RPMI7951 (cell line): ENCODE measurements at regions not wholly inside any gene's neighbourhood (a gene's known extent, or its start where the extent isn't known, plus 50 kb on each side); places are given as distances from the start of the nearest gene placed in this dataset.
"Not testable (repeated sequence)": the region's sequence is repeated elsewhere in the genome, so short reads cannot be mapped to it uniquely, and the experiment has no call there.

Source experiments
- DNase-seq: peaks from one replicate; pipeline ENCODE4 v3.0.0-alpha.2; 2012; ENCODE audit warnings: low read depth

DNA sequence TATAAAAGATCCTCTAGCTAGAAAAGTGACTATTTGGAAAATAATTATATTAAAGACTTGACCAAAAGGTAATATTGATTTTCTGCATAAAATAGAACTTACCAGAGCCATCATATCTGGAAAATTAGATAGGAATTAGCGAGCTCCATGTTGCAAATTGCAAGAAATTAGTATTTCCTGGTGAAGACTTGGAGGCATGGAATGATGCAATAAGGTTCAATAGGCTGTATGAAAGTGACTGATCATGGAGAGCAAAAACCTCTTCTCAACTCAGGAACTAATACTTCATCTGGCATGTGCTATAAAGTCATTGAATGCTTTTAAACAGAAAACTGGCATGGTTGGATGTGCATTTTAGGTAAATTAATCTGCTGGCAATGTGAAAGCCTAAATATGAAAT, 66.3 kb upstream of the UFM1 start:
- no peak for DNase-seq

DNA sequence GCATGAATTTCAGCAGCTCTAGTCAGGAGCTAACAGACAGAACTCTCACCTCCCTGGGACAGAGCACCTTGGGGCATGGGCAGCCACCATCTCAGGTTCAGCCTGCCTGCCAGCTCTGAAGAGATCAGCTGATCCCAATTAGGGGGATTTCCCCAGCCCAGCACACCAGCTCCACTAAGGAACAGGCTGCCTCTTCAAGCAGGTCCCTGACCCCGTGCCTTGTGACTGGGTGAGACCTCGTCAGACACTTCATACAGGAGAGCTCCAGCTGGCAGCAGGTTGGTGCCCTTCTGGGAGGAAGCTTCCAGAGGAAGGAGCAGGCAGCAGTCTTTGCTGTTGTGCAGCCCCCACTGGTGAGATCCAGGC, 84.5 kb upstream of the UFM1 start:
- no peak for DNase-seq

DNA sequence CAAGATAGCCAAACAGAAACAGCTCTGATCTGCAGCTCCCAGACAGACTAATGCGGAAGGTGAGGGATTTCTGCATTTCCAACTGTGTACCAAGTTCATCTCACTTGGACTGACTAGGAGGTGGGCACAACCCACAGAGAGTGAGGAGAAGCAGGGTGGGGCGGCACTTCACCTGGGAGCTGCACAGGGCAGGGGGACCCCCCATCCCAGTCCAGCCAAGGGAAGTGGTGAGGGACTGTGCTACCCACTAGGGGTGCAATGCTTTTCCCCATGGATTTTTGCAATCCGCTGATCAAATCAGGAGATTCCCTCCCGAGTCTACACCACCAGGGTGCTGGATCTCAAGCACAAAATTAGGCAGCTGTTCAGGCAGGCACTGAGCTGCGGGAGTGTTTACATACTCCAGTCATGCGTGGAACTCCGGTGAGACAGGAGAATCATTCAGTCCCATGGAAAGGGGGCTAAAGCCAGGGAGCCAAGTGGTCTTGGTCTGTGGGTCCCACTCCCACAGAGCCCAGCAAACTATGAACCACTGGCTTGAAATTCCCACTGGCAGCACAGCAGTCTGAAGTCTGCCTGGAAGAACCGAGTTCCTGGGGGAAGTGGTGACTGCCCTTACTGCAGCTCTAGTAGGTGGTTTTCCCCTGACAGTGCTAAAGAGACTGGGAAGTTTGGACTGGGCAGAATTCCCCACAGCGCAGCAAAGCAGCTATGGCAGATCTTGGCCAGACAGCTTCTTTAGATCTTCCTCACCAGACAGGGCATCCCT, 85.1 kb upstream of the UFM1 start:
- no peak for DNase-seq

DNA sequence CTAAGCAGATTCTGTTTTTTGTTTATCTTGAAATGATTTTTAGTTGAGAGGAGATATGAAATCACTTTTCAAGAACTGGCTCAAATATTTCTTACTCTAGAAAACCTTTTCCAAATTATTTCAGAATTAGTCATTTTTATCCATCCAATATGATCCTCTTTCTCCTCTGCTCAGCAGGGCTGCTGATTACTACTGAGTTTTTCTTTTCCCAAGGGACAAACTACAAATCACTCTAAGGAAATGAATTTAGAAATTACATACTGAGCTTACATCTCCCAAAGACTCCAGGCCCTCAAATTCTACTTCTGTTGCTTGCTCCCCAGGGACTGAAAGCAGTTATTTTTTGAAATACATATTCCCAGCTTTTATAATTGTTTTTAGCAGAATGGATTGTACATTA, 87.4 kb upstream of the UFM1 start:
- no peak for DNase-seq

DNA sequence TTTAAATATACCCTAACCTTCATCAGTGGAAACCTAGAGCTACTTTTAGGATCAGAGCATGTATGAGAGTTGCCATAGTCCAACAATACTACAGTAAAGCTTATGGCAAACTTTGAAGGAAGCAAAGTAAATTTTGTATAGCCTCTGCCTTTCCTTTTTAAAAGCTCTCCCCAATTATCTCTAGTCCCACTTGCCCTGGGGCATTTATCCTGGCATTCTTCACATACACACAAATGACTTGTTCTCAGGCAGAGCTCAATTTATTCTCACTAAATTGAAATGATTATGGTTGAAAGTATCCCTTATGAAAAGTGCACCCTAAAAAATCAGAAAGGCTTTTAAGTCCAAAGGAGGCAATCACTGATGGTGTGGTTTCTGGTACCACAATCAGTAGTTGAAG, 94.1 kb upstream of the UFM1 start:
- no peak for DNase-seq

DNA sequence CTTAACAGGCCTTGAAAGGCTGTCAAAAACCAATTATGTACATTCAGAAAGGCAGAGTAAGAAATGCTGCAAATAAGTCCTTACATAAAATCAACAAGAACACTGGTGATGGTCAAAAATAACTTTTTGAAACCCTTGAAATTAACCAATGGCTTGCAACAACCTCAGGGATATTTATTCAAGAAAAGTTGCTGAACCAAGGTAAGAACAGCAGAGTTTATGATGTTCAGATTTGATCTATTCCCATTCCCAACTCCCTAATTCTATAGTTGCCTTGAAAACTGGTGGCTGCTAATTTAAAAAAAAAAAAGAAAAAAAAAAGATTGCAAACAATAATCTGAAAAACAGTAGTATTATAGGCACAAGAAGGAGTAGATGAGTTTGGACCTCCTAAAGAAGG, 109.8 kb upstream of the UFM1 start:
- DNase-seq = no peak

DNA sequence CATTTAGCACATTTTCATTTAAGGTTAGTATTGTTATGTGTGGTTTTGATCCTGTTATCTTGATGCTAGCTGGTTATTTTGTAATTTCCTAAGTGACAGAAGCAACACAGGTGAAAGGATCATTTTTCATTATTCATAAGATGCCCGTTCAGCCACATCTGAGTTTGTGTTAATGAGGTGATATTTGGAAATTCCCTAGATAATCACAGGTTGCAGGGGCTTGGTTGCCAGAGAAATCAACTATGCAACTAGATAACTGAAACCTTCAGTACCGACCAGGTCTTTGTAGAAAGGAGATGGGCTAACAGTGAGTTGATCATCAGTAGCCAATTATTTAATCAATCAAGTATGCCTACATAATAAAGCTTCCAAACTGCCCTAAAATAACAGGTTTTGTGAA, 121.3 kb upstream of the UFM1 start:
- DNase-seq = no peak

DNA sequence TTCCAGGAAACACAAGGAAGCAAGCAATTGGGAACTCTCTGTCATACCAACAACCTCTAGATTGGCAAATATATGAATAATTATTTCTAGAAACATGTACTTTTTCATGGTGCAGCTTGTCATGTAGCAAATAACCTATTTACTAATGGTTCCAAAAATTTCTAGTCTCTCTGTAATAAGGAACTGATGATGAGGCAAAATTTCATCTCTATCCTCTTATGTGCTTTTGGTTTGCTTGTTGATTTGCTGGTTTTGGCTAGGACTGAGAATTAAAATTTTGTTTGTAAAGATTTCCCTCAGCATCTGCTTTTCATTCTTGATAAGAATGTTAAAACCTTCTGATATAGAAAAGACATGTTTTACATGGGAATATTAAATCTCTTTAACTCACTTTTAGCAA, 123.2 kb upstream of the UFM1 start:
- no peak for DNase-seq

DNA sequence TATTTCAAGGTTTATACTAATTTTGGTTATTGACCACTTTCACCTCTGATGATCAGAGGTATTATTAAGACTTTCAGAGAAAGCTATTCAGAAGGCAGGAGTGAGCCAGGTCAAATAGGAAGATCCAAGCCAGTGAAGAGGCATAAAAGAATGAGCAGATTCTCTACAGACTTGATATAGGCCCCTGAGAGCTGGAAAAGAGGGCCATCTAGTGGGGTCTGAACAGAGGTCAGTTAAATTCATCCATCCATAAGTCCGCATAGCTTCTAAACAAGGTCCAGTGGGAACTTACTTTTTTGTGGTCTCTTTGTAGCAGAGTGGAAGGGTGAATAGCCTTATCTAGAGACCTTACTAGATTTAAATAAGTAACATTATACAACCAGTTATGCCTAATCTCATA, 126.6 kb upstream of the UFM1 start:
- peak; percentile 7 for DNase-seq

DNA sequence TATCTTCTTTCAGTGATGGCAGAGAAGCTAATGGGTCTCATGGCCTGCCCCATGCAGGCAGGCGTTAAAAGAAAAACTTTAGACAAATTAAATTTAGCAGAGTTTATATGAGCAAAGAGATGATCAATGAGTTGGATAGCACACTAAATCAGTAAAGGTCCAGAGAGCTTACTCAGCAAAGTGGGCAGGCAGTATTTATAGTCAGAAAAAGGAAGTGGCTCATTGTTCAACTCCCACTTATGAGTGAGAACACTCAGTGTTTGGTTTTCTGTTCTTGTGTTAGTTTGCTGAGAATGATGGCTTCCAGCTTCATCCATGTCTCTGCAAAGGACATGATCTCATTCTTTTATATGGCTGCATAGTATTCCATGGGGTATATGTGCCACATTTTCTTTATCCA, 128.5 kb upstream of the UFM1 start:
- DNase-seq = not testable (repeated sequence)

DNA sequence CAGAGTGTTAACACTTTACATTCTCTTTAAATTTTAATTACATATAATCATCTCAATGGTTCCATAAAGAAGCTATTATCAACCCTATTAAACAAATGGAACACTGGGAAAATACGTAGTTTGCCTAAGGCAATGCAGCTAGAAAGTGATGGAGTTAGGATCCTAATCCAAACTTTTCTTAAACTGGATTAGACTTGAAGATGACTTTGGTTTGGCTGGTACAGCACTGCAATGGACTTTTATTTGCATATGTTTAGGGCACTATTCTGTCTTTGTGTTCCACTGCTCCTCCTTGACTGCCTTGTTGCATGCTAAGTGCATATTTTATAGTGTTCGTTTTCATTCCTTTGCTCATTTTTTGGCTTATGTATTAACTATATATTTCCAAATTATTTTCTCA, 133.5 kb upstream of the UFM1 start:
- no peak for DNase-seq

DNA sequence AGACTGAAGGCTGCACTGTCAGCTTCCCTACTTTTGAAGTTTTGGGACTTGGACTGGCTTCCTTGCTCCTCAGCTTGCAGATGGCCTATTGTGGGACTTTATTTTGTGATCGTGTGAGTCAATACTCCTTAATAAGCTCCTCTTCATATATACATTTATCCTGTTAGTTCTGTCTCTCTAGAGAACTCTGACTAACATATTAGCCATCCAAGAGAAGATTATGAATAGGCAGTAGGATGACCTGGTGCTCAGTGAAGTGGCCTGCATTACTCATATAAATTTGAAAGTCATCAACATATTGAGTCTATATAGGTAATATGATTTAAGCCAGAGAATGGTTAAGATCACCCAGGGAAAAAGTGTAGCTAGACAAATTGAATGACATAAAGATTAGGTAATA, 136.3 kb upstream of the UFM1 start:
- no peak for DNase-seq

DNA sequence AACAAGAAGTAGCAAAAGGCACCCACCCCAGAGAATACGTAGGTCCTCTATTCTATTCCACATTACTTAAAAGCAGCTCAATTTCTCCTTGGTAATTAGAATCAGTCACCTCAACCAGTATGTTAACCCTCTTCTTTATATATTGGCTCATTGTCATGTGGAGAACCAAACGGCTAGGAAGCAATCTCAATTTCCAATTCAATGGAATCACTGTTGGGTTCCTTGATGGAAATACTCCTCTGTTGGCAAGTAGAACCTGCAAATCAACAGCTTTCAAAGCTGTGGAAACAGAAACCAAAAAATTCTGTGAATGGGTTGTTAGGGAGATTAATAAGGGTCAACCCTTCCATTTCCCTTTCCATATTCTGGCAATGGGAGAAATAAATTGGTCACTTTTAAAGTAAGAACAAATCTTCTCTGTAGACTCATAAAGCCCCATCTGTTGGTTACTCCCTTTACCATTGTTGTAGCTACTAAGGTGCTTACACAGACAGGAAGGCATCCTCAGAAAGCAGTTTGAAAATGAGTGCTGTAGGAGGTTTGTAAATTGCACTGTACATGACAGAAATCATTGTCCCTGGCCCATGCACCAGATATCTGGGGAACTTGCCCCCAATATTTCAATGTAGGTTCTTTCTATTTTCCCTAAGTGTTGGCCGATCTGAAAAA, 138.6 kb upstream of the UFM1 start:
- DNase-seq = no peak

DNA sequence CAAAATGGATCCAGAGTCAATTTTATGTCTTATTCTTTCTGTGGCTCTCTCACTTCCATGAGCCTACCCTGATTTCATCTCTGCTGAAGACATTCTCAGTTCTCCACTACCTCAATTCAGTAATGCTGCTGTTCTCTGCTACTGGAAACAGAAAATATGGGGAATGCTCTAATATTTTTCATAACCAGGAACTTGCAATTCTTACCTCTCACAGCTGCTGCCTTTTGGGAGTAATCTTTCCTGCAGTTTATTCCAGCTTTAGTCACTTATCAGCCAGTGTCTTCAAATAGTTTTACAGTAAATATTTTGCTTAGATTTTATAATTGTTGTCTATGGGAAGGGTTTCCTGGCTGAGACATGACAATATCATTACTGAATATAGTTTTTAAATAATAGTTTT, 145.1 kb upstream of the UFM1 start:
- no peak for DNase-seq

DNA sequence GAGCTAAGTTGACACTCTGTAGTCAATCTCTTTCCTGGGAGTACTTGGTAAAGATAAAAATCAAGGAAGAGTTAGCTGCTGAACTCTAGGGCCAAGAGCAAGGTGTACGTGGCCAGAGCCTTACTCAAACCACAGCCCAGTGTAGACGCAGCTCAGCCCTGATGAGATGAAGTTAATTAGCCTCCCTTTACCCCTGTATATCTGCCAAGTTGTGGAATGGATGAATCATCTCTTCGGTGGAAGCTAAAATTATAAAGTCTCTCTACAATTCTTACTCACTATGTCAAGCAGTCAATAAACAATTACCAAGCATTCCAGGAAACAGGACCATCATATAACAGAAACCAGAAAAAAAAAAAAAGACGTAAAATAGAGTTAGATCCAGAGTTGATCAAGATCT, 146.9 kb upstream of the UFM1 start:
- peak; percentile 46 for DNase-seq

DNA sequence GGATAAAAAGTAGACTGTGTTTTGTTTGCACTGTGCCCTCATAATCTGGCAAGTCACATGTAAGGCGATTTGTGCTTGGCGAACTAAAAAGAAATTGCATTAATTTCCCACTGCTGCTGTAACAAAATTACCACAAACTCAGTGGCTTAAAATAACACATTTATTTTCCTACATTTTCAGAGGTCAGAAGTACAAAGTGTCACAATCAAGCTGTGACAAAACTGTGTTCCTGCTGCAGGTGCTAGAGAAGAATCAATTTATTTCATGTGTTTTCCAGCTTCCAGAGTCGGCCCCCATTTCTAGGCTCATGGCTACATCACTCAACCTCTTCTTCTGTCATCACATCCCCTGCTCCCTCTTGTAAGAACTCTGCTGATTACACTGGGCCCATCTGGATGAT, 158.6 kb upstream of the UFM1 start:
- DNase-seq = no peak

DNA sequence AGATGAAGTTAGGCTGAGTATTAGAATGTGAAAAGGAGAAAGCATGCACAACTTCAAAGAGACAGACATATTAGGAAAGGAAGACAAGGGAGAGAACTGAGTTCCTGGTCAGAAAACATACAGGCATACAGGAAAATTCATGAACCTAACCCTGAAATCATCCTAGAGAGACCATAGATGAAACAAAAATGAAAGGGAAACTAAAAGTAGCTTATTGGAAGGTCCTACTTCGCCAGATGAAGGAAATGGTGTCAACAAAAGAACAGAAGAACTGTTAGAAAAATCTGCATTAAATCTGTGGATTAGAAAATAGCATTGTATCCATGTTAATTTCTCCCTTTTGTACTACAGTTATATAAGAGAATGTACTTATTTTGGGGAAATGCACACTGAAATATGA, 169.0 kb upstream of the UFM1 start:
- peak; percentile 19 for DNase-seq

DNA sequence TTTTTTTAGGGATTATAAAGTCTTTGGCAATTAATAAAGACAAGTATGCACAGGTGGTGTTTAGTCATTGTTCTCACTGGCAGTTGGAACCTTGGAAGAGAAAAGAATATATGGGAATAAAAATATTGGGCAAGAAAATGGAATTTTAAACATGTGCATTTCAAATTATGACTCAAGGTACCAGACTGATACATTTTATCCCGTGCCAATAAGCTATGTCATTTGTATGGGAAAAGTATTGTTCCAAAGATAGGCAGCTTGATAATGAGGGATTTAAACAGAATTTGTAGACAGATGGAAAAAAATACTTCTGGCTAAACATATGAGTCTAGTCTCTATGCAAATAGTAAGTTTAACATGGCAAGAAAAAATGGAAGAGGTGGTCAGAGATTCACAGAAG, 169.5 kb upstream of the UFM1 start:
- DNase-seq = peak; percentile 9

DNA sequence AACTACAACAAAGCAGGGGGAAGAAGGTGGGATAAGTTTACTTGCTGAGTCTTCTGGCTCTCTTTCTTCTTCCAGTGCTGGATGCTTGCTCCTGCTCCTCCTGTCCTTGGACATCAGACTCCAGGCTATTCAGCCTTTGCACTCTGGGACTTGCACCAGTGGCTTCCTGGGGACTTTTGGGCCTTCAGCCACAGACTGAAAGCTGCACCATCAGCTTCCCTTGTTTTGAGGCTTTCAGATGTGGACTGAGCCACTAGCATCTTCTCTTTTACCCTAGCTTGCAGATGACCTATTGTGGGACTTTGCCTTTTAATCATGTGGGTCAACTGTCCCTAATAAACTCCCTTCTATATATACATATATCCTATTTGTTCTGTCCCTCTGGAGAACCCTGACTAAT, 173.0 kb upstream of the UFM1 start:
- no peak for DNase-seq

DNA sequence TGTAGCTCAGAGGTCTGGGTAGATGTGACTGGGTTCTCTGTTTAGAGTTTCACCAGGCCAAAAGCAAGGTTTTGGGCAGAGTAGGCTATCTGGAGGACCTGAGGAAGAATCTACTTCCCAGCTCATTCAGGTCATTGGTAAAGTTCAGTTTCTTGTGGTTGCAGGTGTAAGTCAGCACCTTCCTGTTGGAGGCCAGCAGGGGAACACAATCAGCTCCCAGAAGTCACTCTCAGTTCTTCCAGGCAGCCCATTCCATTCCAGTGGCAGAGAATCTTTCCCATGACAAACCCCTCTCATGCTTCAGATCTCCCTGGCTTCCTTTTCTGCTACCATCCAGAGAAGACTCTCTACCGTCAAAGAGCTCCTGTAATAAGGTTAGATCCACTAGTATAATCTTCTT, 176.2 kb upstream of the UFM1 start:
- DNase-seq = no peak

DNA sequence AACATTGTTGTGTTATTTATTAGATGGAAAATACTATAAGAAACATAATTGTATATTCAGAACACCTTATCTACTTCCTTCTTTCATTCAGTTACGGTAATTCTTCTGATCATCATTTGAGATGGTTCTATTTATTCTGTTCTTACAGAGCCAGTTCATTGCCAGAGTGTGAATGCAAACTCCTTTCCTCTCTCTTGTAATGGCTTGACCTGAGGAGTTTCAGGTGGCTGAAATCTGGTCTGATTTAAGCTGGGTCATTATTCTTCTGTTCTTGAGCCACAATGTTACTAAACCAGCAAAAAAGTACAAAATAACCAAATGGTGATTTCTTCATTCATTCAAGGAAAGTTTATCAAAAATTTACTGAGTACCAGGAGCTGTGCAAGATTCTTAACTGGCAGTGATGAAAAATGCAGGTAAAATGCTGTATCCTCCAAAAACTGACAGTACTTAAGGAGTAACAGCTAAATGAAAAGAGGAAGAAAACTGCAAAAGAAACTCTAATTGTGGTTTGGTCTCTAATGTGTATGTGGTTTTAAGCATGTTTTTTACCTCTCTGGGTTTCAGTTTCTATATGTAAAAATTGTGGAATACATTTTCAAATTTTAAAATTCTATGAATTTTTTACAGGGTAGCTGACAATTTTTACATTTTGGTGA, 182.4 kb upstream of the UFM1 start:
- no peak for DNase-seq

DNA sequence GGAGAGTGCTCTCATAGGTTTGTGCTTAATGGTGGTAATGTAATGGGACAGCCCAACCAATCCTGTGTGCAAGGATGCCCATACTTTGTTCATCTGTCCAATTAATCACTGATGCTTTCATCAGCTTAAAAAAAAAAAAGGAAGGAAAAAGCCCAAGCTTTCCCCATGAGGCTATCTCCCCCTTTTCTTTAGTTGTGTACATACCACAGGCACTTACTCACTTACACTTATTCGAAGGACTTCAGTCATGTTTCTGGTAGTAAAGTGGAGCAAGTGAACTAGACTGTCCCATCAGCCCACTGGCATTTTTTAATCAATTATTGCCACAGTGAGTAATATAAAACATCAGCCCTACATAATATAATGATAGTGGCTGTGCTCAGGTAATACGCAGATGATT, 183.5 kb upstream of the UFM1 start:
- no peak for DNase-seq

DNA sequence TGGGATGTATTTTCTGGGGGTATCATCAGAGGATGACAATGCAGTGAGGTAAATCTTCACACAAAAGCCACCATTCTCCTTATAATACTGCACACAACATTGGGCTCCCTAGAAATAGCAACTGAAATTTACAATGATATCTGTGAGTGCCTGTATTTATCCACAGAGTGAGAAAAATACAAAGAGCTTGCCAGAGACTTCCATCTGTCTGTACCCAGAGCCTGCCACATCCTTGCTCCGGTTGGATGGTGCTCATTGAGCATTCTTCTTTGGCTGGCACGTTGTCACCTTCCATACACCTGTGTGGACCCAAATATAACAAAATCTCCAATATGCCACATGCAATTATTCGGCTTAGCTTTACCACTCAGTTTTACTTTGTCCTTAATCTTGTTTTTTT, 189.5 kb upstream of the UFM1 start:
- DNase-seq = no peak
